MCF 10A (cell line): ENCODE measurements at regions not wholly inside any gene's neighbourhood (a gene's known extent, or its start where the extent isn't known, plus 50 kb on each side); places are given as distances from the start of the nearest gene placed in this dataset.
A peak's percentile ranks its signal among the peaks of the same experiment; 100 is the strongest.

Experiments used
- BruUV-seq: library from RNA; stranded (reverse); fragments of 400-500 nt; replicated peaks from 2 replicates; lab custom pipeline; 2021; lab: Mats Ljungman, UMichigan
- CTCF ChIA-PET: fragments of 300-600 bp; sonication (Branson Sonifier 250); formaldehyde crosslinking; extraction: SDS; loops from one replicate; lab custom pipeline; 2021; ENCODE audit warnings: antibody characterized with exemption, inconsistent platforms; lab: Yijun Ruan, JAX
- POLR2A ChIA-PET: fragments of 300-600, 350-650 bp; sonication (Branson Sonifier 250); formaldehyde crosslinking; extraction: SDS; loops from one replicate; lab custom pipeline; 2020; ENCODE audit warnings: antibody characterized with exemption, inconsistent platforms; lab: Yijun Ruan, JAX
- DNase-seq: peaks from one replicate; pipeline ENCODE4 v3.0.0-alpha.2; 2018; ENCODE audit not compliant: unreplicated experiment
- H3K27ac Mint-ChIP-seq: one replicate; pipeline ENCODE4 v1.8.0; 2022; ENCODE audit warnings: mild to moderate bottlenecking, low read depth, mixed read lengths; ENCODE audit not compliant: unreplicated experiment
- H3K27me3 Mint-ChIP-seq: one replicate; pipeline ENCODE4 v1.8.0; 2022; ENCODE audit warnings: mixed read lengths; ENCODE audit not compliant: insufficient read depth, unreplicated experiment
- H3K36me3 Mint-ChIP-seq: one replicate; pipeline ENCODE4 v1.8.0; 2022; ENCODE audit warnings: mild to moderate bottlenecking, moderate library complexity, mixed read lengths; ENCODE audit not compliant: insufficient read depth, unreplicated experiment
- H3K4me1 Mint-ChIP-seq: one replicate; pipeline ENCODE4 v1.8.0; 2022; ENCODE audit warnings: mixed read lengths; ENCODE audit not compliant: insufficient read depth, unreplicated experiment
- H3K4me3 Mint-ChIP-seq: one replicate; pipeline ENCODE4 v1.8.0; 2022; ENCODE audit warnings: mild to moderate bottlenecking, moderate library complexity, mixed read lengths; ENCODE audit not compliant: unreplicated experiment
- H3K9me3 Mint-ChIP-seq: one replicate; pipeline ENCODE4 v1.8.0; 2022; ENCODE audit warnings: mixed read lengths; ENCODE audit not compliant: unreplicated experiment
- intact Hi-C: fragments of 100-400 bp; cut with micrococcal nuclease; formaldehyde crosslinking; loops from 2 replicates; pipeline ENCODE4 v1.14.1; 2022
- TF ChIP-seq, protein P1 (sequence below): fragments of 200-600 bp; IDR thresholded peaks from one replicate; pipeline ENCODE4 v1.8.0; 2022; ENCODE audit warnings: antibody characterized with exemption, mild to moderate bottlenecking; ENCODE audit not compliant: unreplicated experiment

DNA sequence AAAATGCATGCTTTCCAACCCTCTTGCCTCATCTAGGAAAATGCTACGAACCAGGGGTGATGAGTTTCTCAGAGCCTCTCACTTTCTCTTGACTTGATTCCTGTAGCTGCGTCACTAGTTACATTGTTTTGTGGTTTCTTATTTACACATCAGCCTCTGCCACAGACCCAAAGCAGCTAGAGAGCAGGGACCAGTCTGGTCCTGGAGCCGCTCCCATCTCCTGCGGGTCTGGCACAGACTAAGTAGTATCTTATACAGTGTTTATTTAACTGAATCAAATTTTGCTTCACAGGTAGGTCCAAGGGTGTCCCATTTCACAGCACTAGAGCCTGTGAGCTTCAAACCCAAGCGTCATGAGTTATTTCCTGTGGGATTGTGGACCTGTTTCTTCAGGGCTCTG is 310.5 kb downstream of the MYCN start:
- Mint-ChIP-seq H3K4me3 (no peak overlapping the region), H3K4me1 (no peaks in the 10 kb centered on the region), H3K27me3 (peaks cover 12% of the 10 kb centered on the region), H3K27ac (no peak overlapping the region), H3K36me3 (no peaks in the 10 kb centered on the region), H3K9me3 (peaks cover 8% of the 10 kb centered on the region)
- TF ChIP-seq, protein P1, sequence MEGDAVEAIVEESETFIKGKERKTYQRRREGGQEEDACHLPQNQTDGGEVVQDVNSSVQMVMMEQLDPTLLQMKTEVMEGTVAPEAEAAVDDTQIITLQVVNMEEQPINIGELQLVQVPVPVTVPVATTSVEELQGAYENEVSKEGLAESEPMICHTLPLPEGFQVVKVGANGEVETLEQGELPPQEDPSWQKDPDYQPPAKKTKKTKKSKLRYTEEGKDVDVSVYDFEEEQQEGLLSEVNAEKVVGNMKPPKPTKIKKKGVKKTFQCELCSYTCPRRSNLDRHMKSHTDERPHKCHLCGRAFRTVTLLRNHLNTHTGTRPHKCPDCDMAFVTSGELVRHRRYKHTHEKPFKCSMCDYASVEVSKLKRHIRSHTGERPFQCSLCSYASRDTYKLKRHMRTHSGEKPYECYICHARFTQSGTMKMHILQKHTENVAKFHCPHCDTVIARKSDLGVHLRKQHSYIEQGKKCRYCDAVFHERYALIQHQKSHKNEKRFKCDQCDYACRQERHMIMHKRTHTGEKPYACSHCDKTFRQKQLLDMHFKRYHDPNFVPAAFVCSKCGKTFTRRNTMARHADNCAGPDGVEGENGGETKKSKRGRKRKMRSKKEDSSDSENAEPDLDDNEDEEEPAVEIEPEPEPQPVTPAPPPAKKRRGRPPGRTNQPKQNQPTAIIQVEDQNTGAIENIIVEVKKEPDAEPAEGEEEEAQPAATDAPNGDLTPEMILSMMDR = no peak
- peak; percentile 69 for DNase-seq
- no TSS peak for BruUV-seq
- intact Hi-C loops = no loop called here
- CTCF ChIA-PET = interaction anchor here (0.6 to 1.3 kb wide), 4 partner anchors 8 to 233 kb away, joined by 3 to 5 read pairs (median 3); no protein-coding TSS in a partner anchor
- POLR2A ChIA-PET = no interaction called here

DNA sequence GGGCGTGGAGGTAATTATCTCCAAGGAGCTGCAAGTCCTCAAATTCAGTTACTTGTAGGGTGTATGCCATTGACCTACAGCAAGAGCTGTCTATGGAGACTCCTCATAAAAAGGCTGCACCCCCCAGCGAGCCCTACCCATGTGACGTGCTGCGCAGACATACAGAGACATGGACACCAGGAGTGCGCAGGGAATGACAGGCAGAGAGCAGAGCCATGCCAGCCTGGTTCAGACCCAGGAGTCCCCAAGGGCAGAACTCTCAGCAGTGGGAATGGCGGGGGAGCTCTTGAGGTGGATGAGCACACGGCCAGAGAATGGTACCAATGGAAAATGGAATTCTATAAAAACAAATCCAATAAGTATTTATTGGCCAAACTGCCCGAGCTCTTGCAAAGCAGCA is 310.1 kb downstream of the MYCN start:
- peaks cover 12% of the 10 kb centered on the region for H3K27me3 Mint-ChIP-seq
- CTCF ChIA-PET = interaction anchor here (0.6 to 1.3 kb wide), 4 partner anchors 8 to 259 kb away, joined by 3 to 5 read pairs (median 3); no protein-coding TSS in a partner anchor
- intact Hi-C loops = no loop called here
- no peak for DNase-seq
- TF ChIP-seq, protein P1 = no peak
- no peaks in the 10 kb centered on the region for H3K36me3 Mint-ChIP-seq
- POLR2A ChIA-PET = no interaction called here
- no peak overlapping the region for H3K4me3 Mint-ChIP-seq
- peaks cover 8% of the 10 kb centered on the region for H3K9me3 Mint-ChIP-seq
- no peak overlapping the region for H3K27ac Mint-ChIP-seq
- BruUV-seq = no TSS peak
- H3K4me1 Mint-ChIP-seq = no peaks in the 10 kb centered on the region

DNA sequence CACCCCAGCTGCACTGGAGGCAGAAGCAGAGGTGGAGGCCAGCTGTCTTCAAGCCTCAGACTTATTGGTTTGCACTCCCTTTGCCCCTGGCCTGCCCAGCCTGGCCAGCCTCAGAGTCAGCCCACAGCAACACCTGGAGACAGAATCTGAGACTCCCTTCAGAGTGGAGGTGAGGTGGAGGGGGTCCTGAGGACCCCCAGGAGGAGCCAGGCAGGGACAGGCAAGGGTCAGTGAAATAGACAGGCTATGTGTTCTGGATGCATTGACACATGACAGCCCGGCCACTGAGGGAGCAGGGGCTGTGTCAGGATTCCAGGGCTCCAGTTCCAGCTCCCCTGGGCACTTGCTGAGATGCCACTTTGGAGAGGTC is 309.7 kb downstream of the MYCN start:
- intact Hi-C loops = no loop called here
- no peaks in the 10 kb centered on the region for H3K36me3 Mint-ChIP-seq
- ChIA-PET CTCF (interaction anchor here (0.6 kb wide), 1 partner anchor 259 kb away, joined by 3 read pairs; no protein-coding TSS in a partner anchor), POLR2A (no interaction called here)
- H3K27ac Mint-ChIP-seq = no peak overlapping the region
- peaks cover 9% of the 10 kb centered on the region for H3K27me3 Mint-ChIP-seq
- BruUV-seq = no TSS peak
- TF ChIP-seq, protein P1 = no peak
- peaks cover 8% of the 10 kb centered on the region for H3K9me3 Mint-ChIP-seq
- DNase-seq = no peak
- H3K4me3 Mint-ChIP-seq = no peak overlapping the region
- H3K4me1 Mint-ChIP-seq = no peaks in the 10 kb centered on the region

- H3K4me3 Mint-ChIP-seq = no peak overlapping the region
- BruUV-seq = no TSS peak
- intact Hi-C loops = no loop called here
- H3K27me3 Mint-ChIP-seq = peaks cover 4% of the 10 kb centered on the region
- TF ChIP-seq, protein P1 = no peak
- ChIA-PET POLR2A (no interaction called here), CTCF (interaction anchor here (0.5 to 0.6 kb wide), 2 partner anchors 260 to 523 kb away, joined by 3 to 4 read pairs; no protein-coding TSS in a partner anchor)
- no peaks in the 10 kb centered on the region for H3K4me1 Mint-ChIP-seq
- no peak for DNase-seq
- H3K9me3 Mint-ChIP-seq = peaks cover 2% of the 10 kb centered on the region
- no peaks in the 10 kb centered on the region for H3K36me3 Mint-ChIP-seq
- H3K27ac Mint-ChIP-seq = no peak overlapping the region
Measured at GRCh38 chr2:16249246-16250055, 309.1 kb downstream of the MYCN start.
